ENCODE measurements at regions not wholly inside any gene's neighbourhood (a gene's known extent, or its start where the extent isn't known, plus 50 kb on each side); places are given as distances from the start of the nearest gene placed in this dataset.

- H3K27ac Mint-ChIP-seq = no peak overlapping the region
- H3K36me3 Mint-ChIP-seq = no peaks in the 10 kb centered on the region
- H3K27me3 Mint-ChIP-seq = peaks cover 8% of the 10 kb centered on the region
- H3K9me3 Mint-ChIP-seq = no peaks in the 10 kb centered on the region
- DNase-seq = no peak
- peaks cover 11% of the 10 kb centered on the region for H3K4me1 Mint-ChIP-seq
- CTCF ChIA-PET = no interaction called here
- no peak overlapping the region for H3K4me3 Mint-ChIP-seq
Observed at GRCh38 chr11:130762638-130763037, 153.6 kb downstream of the SNX19 start.

DNA sequence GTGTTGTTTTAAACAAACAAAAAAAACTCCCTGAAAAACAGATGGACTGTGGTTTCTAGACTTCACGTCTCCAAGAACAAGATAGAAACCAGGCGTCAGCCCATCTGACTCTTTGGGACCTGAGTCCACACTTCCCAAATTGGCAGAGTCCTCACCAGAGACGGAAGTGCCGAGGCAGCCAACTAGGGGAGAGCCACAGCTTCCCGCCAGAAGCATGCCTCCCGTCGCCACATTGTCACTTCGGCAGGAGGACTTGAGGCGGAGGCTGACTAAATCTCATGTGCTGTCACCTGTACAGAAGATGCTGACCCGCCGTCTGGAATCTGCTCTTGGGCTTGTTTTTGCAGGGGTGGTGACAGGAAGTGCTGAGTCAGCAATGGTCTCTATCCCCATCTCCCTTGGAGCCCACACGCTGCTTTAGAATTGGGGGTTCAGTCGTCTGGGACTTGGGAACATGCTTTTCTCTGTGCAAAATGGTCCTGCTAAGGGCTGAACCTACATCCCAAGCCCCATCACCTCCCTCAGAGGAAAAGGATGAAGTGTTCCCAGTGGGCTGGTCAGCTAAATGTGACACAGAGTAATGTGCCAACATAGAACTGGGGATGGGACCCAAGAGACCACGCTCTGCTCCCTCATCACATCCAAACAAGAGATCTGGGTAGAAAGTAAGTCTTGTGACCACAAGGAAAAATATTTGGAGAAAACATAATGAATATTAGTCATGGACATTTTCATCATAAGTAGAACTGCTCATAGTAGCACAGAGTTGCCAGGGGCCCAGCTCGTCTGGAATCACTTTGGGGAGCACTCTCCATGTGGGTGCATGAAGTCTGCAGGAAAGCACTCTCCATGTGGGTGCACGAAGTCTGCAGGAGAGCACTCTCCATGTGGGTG is 152.9 kb downstream of the SNX19 start:
- no peak for DNase-seq
- Mint-ChIP-seq H3K9me3 (no peaks in the 10 kb centered on the region), H3K27ac (no peak overlapping the region), H3K4me1 (peaks cover 11% of the 10 kb centered on the region), H3K4me3 (no peak overlapping the region), H3K36me3 (no peaks in the 10 kb centered on the region), H3K27me3 (peaks cover 8% of the 10 kb centered on the region)
- CTCF ChIA-PET = no interaction called here

- no peak overlapping the region for H3K4me3 Mint-ChIP-seq
- H3K9me3 Mint-ChIP-seq = no peaks in the 10 kb centered on the region
- H3K27me3 Mint-ChIP-seq = peaks cover 8% of the 10 kb centered on the region
- DNase-seq = no peak
- CTCF ChIA-PET = no interaction called here
- no peak overlapping the region for H3K27ac Mint-ChIP-seq
- peaks cover 11% of the 10 kb centered on the region for H3K4me1 Mint-ChIP-seq
- H3K36me3 Mint-ChIP-seq = no peaks in the 10 kb centered on the region
Observed at GRCh38 chr11:130765406-130765805, 150.9 kb downstream of the SNX19 start.

GRCh38 chr11:130765951-130766649 is 150.2 kb downstream of the SNX19 start:
- Mint-ChIP-seq H3K4me3 (no peak overlapping the region), H3K4me1 (peaks cover 11% of the 10 kb centered on the region), H3K9me3 (no peaks in the 10 kb centered on the region), H3K27ac (no peak overlapping the region), H3K27me3 (peaks cover 8% of the 10 kb centered on the region), H3K36me3 (no peaks in the 10 kb centered on the region)
- CTCF ChIA-PET = no interaction called here
- no peak for DNase-seq

DNA sequence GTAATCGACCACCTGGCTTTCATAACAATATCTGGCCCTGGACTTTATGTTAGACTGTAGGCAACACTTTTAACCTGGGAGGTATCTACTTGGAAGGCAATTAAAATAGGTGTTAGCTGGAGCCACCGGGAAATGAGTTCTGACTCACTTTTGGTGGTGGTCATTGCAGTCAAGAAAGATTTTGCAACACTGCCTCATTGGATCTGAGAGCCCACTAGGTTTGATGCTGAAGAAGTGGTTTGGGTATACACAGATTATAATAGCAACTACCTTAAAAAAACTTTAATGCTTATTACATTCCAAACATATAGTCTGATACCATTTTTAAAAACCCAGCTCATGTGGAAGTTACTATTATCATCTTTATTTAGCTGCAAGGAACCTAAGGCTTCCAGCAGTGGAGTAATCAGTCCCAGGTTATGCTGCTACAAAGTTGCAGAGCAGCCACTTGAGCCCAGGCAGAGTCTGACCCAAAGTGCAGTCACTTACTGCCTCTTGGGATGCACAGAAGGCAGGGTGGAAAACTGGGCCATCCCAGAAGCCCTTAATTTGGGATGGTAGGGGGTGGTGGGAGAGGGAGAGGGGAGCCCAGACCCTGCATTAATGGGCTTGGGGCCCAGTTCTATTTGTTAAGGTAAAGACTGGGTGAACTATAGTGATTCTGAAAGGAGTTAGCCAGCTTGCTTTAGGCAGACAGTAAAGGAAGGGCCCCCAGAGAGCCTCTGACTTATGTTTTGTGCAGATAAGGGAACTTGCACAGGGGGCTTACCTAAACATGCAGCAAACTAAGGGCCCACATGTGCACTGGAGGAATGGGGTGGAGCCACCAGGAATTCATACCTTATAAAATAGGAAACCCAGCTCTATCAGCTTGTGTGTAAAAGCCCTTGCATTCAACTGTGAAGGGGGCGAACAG is 149.4 kb downstream of the SNX19 start:
- no peaks in the 10 kb centered on the region for H3K9me3 Mint-ChIP-seq
- H3K27me3 Mint-ChIP-seq = peaks cover 8% of the 10 kb centered on the region
- H3K36me3 Mint-ChIP-seq = no peaks in the 10 kb centered on the region
- no peak overlapping the region for H3K4me3 Mint-ChIP-seq
- no peak overlapping the region for H3K27ac Mint-ChIP-seq
- no peak for DNase-seq
- CTCF ChIA-PET = interaction anchor here (1.3 kb wide), 1 partner anchor 15 kb away, joined by 3 read pairs; no protein-coding TSS in a partner anchor
- H3K4me1 Mint-ChIP-seq = peaks cover 11% of the 10 kb centered on the region

GRCh38 chr11:130769782-130770535 is 146.3 kb downstream of the SNX19 start:
- Mint-ChIP-seq H3K36me3 (no peaks in the 10 kb centered on the region), H3K4me1 (peaks cover 11% of the 10 kb centered on the region), H3K9me3 (no peaks in the 10 kb centered on the region), H3K27ac (no peak overlapping the region), H3K27me3 (peaks cover 12% of the 10 kb centered on the region), H3K4me3 (no peak overlapping the region)
- no peak for DNase-seq
- CTCF ChIA-PET = no interaction called here

DNA sequence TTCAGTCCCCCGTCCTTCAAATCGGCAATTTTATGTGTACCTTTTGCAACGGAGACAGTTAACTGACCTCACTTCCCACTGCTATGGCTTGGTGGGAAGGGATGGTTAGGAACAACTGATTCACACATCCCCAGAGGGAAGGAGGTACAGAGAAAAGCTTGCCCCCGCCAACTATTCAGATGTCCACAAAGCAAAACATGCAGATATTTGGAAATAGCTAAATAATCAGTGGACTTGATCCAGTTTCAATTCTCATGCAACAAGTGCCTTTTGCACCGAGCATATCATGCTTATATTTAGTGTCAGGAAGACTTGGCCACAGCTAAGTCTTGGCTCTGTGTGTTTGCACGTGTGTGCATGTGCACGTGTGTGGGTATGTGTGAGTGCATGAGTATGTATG is 144.6 kb downstream of the SNX19 start:
- peaks cover 2% of the 10 kb centered on the region for H3K4me1 Mint-ChIP-seq
- no peaks in the 10 kb centered on the region for H3K36me3 Mint-ChIP-seq
- H3K27ac Mint-ChIP-seq = no peak overlapping the region
- no peaks in the 10 kb centered on the region for H3K9me3 Mint-ChIP-seq
- peaks cover 6% of the 10 kb centered on the region for H3K27me3 Mint-ChIP-seq
- DNase-seq = no peak
- CTCF ChIA-PET = no interaction called here
- H3K4me3 Mint-ChIP-seq = no peak overlapping the region

DNA sequence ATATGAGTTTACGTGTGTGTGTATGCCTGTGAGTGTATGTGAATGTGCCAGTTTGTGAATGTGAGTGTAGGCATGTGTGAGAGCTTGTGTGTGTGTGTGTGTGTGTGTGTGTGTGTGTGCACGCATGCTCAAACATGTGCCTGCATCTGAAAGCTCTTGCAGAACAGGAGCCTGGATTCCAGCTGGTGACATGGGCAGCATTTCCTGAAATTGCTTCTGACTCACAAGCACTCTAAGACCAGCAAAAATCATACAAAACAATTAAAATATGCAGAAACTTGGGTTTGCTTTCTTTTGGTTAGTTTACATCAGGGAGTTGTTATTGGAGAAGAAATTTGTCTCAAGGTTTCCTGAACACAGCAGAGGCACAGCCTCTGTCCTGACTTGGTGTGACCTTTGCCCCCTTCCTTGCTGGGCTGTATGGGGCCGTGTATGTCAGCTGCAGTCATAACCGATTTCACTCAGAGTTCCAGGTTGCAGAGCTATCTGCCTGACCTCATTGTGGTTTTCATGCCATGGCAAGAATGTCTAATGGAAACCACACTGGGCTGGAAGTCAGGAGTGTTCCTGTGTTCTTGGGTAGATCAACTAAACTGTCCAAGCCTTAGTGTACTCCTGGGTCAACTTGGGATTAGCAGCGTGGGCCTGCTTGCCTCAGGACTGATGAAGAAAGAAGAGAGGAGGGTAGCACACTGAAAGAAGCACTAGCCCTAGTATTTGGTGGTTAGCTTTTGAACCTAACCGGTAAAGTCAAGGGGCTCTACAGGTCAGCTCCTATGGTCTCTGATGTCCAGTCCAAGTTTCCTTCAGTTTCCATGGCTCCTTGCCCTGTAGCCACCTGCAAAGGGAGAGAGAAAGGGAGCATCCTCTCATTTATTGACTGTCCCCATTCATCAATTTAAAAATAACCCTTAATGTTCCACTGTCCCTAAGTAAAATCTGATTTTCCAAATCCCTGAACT is 143.7 kb downstream of the SNX19 start:
- Mint-ChIP-seq H3K27ac (no peak overlapping the region), H3K9me3 (no peaks in the 10 kb centered on the region), H3K4me3 (no peak overlapping the region), H3K27me3 (peaks cover 7% of the 10 kb centered on the region), H3K4me1 (no peaks in the 10 kb centered on the region), H3K36me3 (no peaks in the 10 kb centered on the region)
- CTCF ChIA-PET = no interaction called here
- no peak for DNase-seq

- CTCF ChIA-PET = no interaction called here
- Mint-ChIP-seq H3K27me3 (peaks cover 7% of the 10 kb centered on the region), H3K36me3 (no peaks in the 10 kb centered on the region), H3K4me3 (no peak overlapping the region), H3K27ac (no peak overlapping the region), H3K4me1 (no peaks in the 10 kb centered on the region), H3K9me3 (no peaks in the 10 kb centered on the region)
- no peak for DNase-seq
Observed at GRCh38 chr11:130773244-130773820, 142.9 kb downstream of the SNX19 start.

DNA sequence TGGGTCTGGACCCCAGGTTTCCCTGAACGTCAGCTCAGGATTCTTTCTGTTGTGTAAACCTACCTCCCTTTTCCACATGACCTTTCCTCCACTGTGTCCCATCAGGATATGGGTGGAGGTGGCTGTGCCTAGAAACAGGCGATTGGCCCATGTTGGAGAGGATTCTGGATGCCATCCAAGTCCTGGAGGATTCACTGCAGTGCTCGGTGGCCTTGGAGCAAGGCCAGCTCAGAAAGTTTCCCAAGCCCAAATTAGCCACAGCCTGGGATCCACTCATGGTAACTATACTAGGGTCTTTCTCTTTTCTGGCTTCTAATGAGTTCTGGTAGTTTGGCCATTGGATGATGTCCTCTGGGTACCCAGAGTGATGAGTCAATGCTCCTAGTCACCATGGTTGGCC is 141.6 kb downstream of the SNX19 start:
- no peak for DNase-seq
- H3K4me1 Mint-ChIP-seq = no peaks in the 10 kb centered on the region
- no peak overlapping the region for H3K4me3 Mint-ChIP-seq
- no peaks in the 10 kb centered on the region for H3K9me3 Mint-ChIP-seq
- H3K27ac Mint-ChIP-seq = no peak overlapping the region
- no peaks in the 10 kb centered on the region for H3K36me3 Mint-ChIP-seq
- CTCF ChIA-PET = no interaction called here
- peaks cover 7% of the 10 kb centered on the region for H3K27me3 Mint-ChIP-seq

DNA sequence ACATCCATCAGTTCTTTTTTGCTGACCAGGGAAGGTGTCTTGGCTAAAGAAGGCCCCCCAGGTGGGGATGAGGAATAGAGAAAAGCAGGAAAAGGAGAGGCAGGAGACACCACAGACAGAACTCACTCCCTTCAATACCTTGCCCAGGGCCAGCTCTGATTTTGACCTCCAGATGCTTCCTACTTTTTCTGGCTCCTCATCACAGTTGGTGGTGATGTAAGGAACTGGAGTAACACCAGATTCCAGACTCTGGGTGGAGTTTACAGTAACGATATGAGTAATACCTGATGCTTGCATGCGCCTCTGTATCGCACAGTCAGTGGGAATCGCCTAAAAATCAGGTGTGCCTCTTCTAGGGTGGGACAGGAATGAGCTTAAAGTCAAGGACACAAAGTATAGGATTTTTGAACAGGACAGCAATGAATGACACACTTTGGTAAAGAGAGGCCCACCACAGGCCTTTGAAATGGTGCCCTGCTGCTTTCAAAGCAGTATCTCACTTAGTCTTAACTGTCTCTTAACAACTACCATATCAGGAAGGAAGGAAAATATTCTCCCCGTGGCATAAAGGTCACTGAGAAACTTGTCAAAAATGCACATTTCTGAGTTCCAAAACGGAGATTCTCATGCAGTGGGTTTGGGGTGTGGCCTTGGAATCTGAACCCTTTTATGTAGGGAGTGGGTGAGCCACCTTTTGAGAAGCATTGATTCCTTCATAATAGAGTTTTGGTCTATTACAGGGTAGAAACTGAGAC is 140.8 kb downstream of the SNX19 start:
- no peak for DNase-seq
- H3K9me3 Mint-ChIP-seq = no peaks in the 10 kb centered on the region
- CTCF ChIA-PET = no interaction called here
- no peaks in the 10 kb centered on the region for H3K4me1 Mint-ChIP-seq
- H3K27ac Mint-ChIP-seq = no peak overlapping the region
- H3K36me3 Mint-ChIP-seq = no peaks in the 10 kb centered on the region
- H3K27me3 Mint-ChIP-seq = peaks cover 7% of the 10 kb centered on the region
- H3K4me3 Mint-ChIP-seq = no peak overlapping the region

GRCh38 chr11:130776061-130776419 is 140.2 kb downstream of the SNX19 start:
- CTCF ChIA-PET = no interaction called here
- Mint-ChIP-seq H3K9me3 (no peaks in the 10 kb centered on the region), H3K4me3 (no peak overlapping the region), H3K27me3 (peaks cover 7% of the 10 kb centered on the region), H3K4me1 (no peaks in the 10 kb centered on the region), H3K36me3 (no peaks in the 10 kb centered on the region), H3K27ac (no peak overlapping the region)
- DNase-seq = no peak

All from activated naive CD4-positive, alpha-beta T cell treated with anti-CD3 and anti-CD28 coated beads, Interleukin-2, amount 10 ng/mL, durations not matched to agents 7 days and 5 days (primary cell).